ENCODE measurements at regions not wholly inside any gene's neighbourhood (a gene's known extent, or its start where the extent isn't known, plus 50 kb on each side); places are given as distances from the start of the nearest gene placed in this dataset.

- no peak for TF ChIP-seq CTCF (IDR thresholded peaks at IDR 0.05; ENCODE audit: low read depth, low read length)
- no peak overlapping the region for H3K4me3 ChIP-seq (ENCODE audit: low read depth, low read length)
These were observed 159.9 kb downstream of the AXIN2 start for GRCh38 chr17:65401561-65401960.

DNA sequence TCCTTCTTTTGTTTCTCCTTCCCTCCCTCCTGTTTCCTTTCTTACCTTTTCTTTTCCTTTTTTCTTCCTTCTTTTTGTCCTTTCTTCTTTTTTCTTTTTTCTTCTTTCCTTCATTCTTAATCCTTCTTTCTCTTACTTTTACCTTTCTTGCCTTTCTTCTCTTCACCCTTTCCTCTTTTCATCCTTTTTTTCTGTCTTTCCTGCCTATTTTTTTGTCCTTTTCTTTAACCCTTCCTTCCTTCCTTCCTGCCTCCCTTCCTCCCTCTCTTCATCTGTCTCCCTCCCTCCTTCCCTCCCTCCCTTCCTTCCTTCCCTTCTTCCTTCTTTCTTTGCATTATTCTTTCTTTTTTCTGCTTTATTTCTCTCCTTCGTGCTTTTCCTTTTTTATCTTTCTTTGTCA is 160.7 kb downstream of the AXIN2 start:
- Histone ChIP-seq H3K9me3 (no peaks in the 10 kb centered on the region), H3K27me3 (0 out of 2 replicates have a peak, but pooled peaks cover 3% of the 10 kb centered on the region), H3K4me3 (ENCODE audit: low read depth, low read length) (no peak overlapping the region), H3K4me1 (no peaks in the 10 kb centered on the region), H3K36me3 (no peaks in the 10 kb centered on the region)
- no peak for TF ChIP-seq CTCF (IDR thresholded peaks at IDR 0.05; ENCODE audit: low read depth, low read length)
- no peak for DNase-seq

More at GRCh38 chr17:65401561-65401960, 159.9 kb downstream of the AXIN2 start:
- Histone ChIP-seq H3K36me3 (no peaks in the 10 kb centered on the region), H3K9me3 (no peaks in the 10 kb centered on the region), H3K27me3 (0 out of 2 replicates have a peak, but pooled peaks cover 3% of the 10 kb centered on the region), H3K4me1 (no peaks in the 10 kb centered on the region)
- no peak for DNase-seq

- DNase-seq: no peak
- H3K36me3 ChIP-seq: no peaks in the 10 kb centered on the region
- no peak for TF ChIP-seq CTCF (IDR thresholded peaks at IDR 0.05; ENCODE audit: low read depth, low read length)
- H3K27me3 ChIP-seq: 0 out of 2 replicates have a peak, but pooled peaks cover 3% of the 10 kb centered on the region
- H3K9me3 ChIP-seq: no peaks in the 10 kb centered on the region
- no peak overlapping the region for H3K4me3 ChIP-seq (ENCODE audit: low read depth, low read length)
- no peaks in the 10 kb centered on the region for H3K4me1 ChIP-seq
These were observed 163.2 kb downstream of the AXIN2 start for GRCh38 chr17:65398040-65398787.

GRCh38 chr17:65395924-65396323 is 165.5 kb downstream of the AXIN2 start:
- Histone ChIP-seq H3K4me1 (no peaks in the 10 kb centered on the region), H3K36me3 (no peaks in the 10 kb centered on the region), H3K27me3 (no peaks in the 10 kb centered on the region; the same call in 1 of the 2 replicates), H3K9me3 (no peaks in the 10 kb centered on the region), H3K4me3 (ENCODE audit: low read depth, low read length) (no peak overlapping the region)
- no peak for DNase-seq
- TF ChIP-seq CTCF (IDR thresholded peaks at IDR 0.05; ENCODE audit: low read depth, low read length): no peak

- no peaks in the 10 kb centered on the region for H3K9me3 ChIP-seq
- no peak for TF ChIP-seq CTCF (IDR thresholded peaks at IDR 0.05; ENCODE audit: low read depth, low read length)
- no peak for DNase-seq
- no peaks in the 10 kb centered on the region for H3K4me1 ChIP-seq
- H3K36me3 ChIP-seq: no peaks in the 10 kb centered on the region
- no peaks in the 10 kb centered on the region; the same call in 1 of the 2 replicates for H3K27me3 ChIP-seq
- H3K4me3 ChIP-seq (ENCODE audit: low read depth, low read length): no peak overlapping the region
These were observed 166.5 kb downstream of the AXIN2 start for GRCh38 chr17:65394811-65395472.

- no peak for DNase-seq
- TF ChIP-seq CTCF (IDR thresholded peaks at IDR 0.05; ENCODE audit: low read depth, low read length): no peak
- Histone ChIP-seq H3K27me3 (no peaks in the 10 kb centered on the region; the same call in 1 of the 2 replicates), H3K4me3 (ENCODE audit: low read depth, low read length) (no peak overlapping the region), H3K9me3 (no peaks in the 10 kb centered on the region), H3K36me3 (no peaks in the 10 kb centered on the region), H3K4me1 (no peaks in the 10 kb centered on the region)
These were observed 167.9 kb downstream of the AXIN2 start for GRCh38 chr17:65393514-65393913.
